Naive thymus-derived CD4-positive, alpha-beta T cell (primary cell): ENCODE measurements at regions not wholly inside any gene's neighbourhood (a gene's known extent, or its start where the extent isn't known, plus 50 kb on each side); places are given as distances from the start of the nearest gene placed in this dataset.
"Not testable (repeated sequence)": the region's sequence is repeated elsewhere in the genome, so short reads cannot be mapped to it uniquely, and the experiment has no call there.

ENCODE experiments used
- ATAC-seq: fragments of 150-1000 bp; cut with Tn5 transposase; 2 replicates; pipeline ENCODE4 v1.10.0; 2021; ENCODE audit warnings: mild to moderate bottlenecking, moderate library complexity
- CTCF ChIA-PET: fragments of 350-600 bp; sonication (Branson Sonifier 250); formaldehyde crosslinking; loops from one replicate; lab custom pipeline; 2021; ENCODE audit warnings: antibody characterized with exemption; lab: Charles Lee
- POLR2A ChIA-PET: fragments of 350-600 bp; sonication (Branson Sonifier 250); formaldehyde crosslinking; loops from one replicate; lab custom pipeline; 2021; ENCODE audit warnings: antibody characterized with exemption, inconsistent platforms; lab: Charles Lee
- DNase-seq, 9 donors: peaks; one replicate each; pipeline versions ENCODE4 v3.0.0 to v3.0.0-alpha.2; 2020 to 2022; ENCODE audit warnings: mixed read lengths in 1 of 9
- H3K27ac ChIP-seq: one replicate; pipeline ENCODE4 v1.7.0; 2013; ENCODE audit warnings: mild to moderate bottlenecking, low read depth, low read length, moderate library complexity
- H3K27me3 ChIP-seq, 2 donors: one replicate each; pipeline ENCODE4 v1.7.0; 2013; ENCODE audit warnings: low read length in 2 of 2, mild to moderate bottlenecking in 2 of 2, moderate library complexity in 2 of 2; ENCODE audit not compliant: control insufficient read depth in 2 of 2, insufficient read depth in 2 of 2
- H3K36me3 ChIP-seq, 3 experiments: 1 replicate in 2 of 3; 2 replicates in 1 of 3; pipeline ENCODE4 v1.7.0; 2013; ENCODE audit warnings: low read length in 3 of 3, mild to moderate bottlenecking in 3 of 3, moderate library complexity in 1 of 3; ENCODE audit not compliant: insufficient read depth in 3 of 3, control insufficient read depth in 2 of 3
- H3K4me1 ChIP-seq, 2 donors: one replicate each; pipeline ENCODE4 v1.7.0; 2013; ENCODE audit warnings: low read length in 2 of 2, mild to moderate bottlenecking in 2 of 2, moderate library complexity in 1 of 2; ENCODE audit not compliant: control insufficient read depth in 2 of 2, insufficient read depth in 2 of 2
- H3K4me3 ChIP-seq: 2 replicates; pipeline ENCODE4 v1.7.0; 2013; ENCODE audit warnings: mild to moderate bottlenecking, low read length
- H3K9me3 ChIP-seq, 3 experiments: 1 replicate in 2 of 3; 2 replicates in 1 of 3; pipeline ENCODE4 v1.7.0; 2013; ENCODE audit warnings: low read length in 3 of 3; ENCODE audit not compliant: control insufficient read depth in 2 of 3
- H3K27ac Mint-ChIP-seq, 9 donors: one replicate each; pipeline ENCODE4 v1.8.0; 2020 to 2022; ENCODE audit warnings: mixed read lengths in 9 of 9, mild to moderate bottlenecking in 8 of 9, moderate library complexity in 5 of 9, inconsistent platforms in 2 of 9
- H3K27me3 Mint-ChIP-seq, 5 donors: one replicate each; pipeline ENCODE4 v1.8.0; 2021 to 2022; ENCODE audit warnings: mixed read lengths in 5 of 5, mild to moderate bottlenecking in 1 of 5
- H3K36me3 Mint-ChIP-seq, 5 donors: one replicate each; pipeline ENCODE4 v1.8.0; 2020 to 2022; ENCODE audit warnings: mixed read lengths in 5 of 5, mild to moderate bottlenecking in 3 of 5, inconsistent platforms in 1 of 5
- H3K4me1 Mint-ChIP-seq, 7 donors: one replicate each; pipeline ENCODE4 v1.8.0; 2020 to 2022; ENCODE audit warnings: mixed read lengths in 7 of 7, mild to moderate bottlenecking in 3 of 7, inconsistent platforms in 1 of 7
- H3K4me3 Mint-ChIP-seq, 10 donors: one replicate each; pipeline ENCODE4 v1.8.0; 2020 to 2022; ENCODE audit warnings: mild to moderate bottlenecking in 10 of 10, mixed read lengths in 10 of 10, moderate library complexity in 6 of 10, inconsistent platforms in 2 of 10
- H3K9me3 Mint-ChIP-seq, 11 donors: one replicate each; pipeline ENCODE4 v1.8.0; 2020 to 2022; ENCODE audit warnings: mixed read lengths in 11 of 11, mild to moderate bottlenecking in 4 of 11, inconsistent platforms in 1 of 11, moderate library complexity in 1 of 11
- intact Hi-C, 2 donors: fragments of 100-400 bp; cut with micrococcal nuclease; formaldehyde crosslinking; loops; one replicate each; pipeline ENCODE4 v1.15.1; 2023

DNA sequence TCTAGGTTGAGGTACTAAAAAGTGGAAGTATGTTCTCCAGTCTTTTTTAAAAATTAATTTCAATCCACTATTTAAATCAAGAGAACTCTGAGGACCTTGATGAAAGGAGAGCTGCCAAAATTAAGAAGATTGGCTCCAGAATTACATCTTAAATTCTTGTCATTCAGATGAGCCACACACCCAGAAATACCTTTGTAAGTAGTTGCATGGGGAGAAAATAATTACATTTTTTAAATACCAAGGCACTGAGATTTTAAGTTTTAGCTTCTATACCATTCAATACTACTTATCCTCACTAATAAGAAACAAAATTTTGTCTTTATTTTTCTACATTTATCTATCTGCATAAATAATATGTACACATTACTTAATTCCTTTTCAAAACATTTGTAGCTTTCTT, 1132.8 kb downstream of the OTOL1 start:
- Mint-ChIP-seq H3K36me3 (no peaks in the 10 kb centered on the region), H3K4me1 (no peaks in the 10 kb centered on the region), H3K27me3 (no peaks in the 10 kb centered on the region), H3K9me3 (peaks cover 0 to 2% (median 0%) of the 10 kb centered on the region in 11 donors), H3K27ac (no peak overlapping the region), H3K4me3 (no peak overlapping the region)
- no peaks in the 10 kb centered on the region for H3K36me3 ChIP-seq
- no peak overlapping the region for H3K4me3 ChIP-seq
- H3K4me1 ChIP-seq: no peaks in the 10 kb centered on the region
- CTCF ChIA-PET: no interaction called here
- POLR2A ChIA-PET: no interaction called here
- H3K9me3 ChIP-seq: no peaks in the 10 kb centered on the region
- no peak overlapping the region for H3K27ac ChIP-seq
- H3K27me3 ChIP-seq: no peaks in the 10 kb centered on the region
- intact Hi-C loops: no loop called here
- DNase-seq (no peak), ATAC-seq (no peak)

DNA sequence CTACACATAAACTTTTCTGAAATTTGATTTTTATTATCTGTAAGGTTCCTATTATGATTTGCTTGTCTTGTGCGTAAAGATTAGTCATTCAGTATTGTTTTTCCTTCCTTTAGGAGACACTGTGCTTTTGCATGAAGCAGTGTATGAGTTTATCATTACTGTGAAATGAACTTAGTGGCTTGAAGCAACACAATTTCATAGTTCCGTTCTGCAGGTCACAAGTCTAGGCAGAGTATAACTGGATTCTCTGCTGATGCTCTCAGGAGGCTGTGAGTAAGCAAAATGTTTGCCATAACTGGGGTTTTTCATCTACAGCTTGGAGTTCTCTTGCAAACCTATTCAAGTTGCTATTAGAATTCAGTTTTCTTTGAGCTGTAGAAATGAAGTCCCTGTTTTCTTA, 1136.1 kb downstream of the OTOL1 start:
- DNase-seq: no peak
- H3K4me1 Mint-ChIP-seq: no peaks in the 10 kb centered on the region
- no peak overlapping the region for H3K4me3 ChIP-seq
- CTCF ChIA-PET: no interaction called here
- no peaks in the 10 kb centered on the region for H3K36me3 Mint-ChIP-seq
- H3K36me3 ChIP-seq: no peaks in the 10 kb centered on the region
- ATAC-seq: no peak
- H3K27ac ChIP-seq: no peak overlapping the region
- POLR2A ChIA-PET: no interaction called here
- no peaks in the 10 kb centered on the region for H3K4me1 ChIP-seq
- H3K9me3 Mint-ChIP-seq: peaks cover 0 to 2% (median 0%) of the 10 kb centered on the region in 11 donors
- no peaks in the 10 kb centered on the region for H3K9me3 ChIP-seq
- no peak overlapping the region for H3K27ac Mint-ChIP-seq
- H3K27me3 ChIP-seq: no peaks in the 10 kb centered on the region
- H3K27me3 Mint-ChIP-seq: no peaks in the 10 kb centered on the region
- intact Hi-C loops: no loop called here
- no peak overlapping the region for H3K4me3 Mint-ChIP-seq

DNA sequence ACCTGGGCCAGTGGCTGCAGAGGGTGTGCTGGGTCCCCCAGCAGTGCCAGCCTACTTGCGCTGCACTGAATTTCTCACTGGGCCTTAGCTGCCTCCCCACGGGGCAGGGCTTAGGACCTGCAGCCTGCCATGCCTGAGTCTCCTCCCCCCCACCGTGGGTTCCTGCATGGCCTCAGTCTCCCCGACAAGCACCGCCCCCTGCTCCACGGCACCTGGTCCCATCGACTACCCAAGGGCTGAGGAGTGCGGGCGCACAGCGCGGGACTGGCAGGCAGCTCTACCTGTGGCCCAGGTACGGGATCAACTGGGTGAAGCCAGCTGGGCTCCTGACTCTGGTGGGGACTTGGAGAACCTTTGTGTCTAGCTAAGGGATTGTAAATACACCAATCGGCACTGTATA, 1143.6 kb downstream of the OTOL1 start:
- H3K9me3 ChIP-seq, H3K4me3 Mint-ChIP-seq, CTCF ChIA-PET, H3K27ac ChIP-seq, POLR2A ChIA-PET, H3K4me3 ChIP-seq, H3K36me3 ChIP-seq, H3K4me1 ChIP-seq, ATAC-seq, H3K27me3 ChIP-seq, H3K27me3 Mint-ChIP-seq, intact Hi-C loops, H3K9me3 Mint-ChIP-seq, DNase-seq, H3K36me3 Mint-ChIP-seq, H3K4me1 Mint-ChIP-seq, H3K27ac Mint-ChIP-seq: not testable (repeated sequence)

DNA sequence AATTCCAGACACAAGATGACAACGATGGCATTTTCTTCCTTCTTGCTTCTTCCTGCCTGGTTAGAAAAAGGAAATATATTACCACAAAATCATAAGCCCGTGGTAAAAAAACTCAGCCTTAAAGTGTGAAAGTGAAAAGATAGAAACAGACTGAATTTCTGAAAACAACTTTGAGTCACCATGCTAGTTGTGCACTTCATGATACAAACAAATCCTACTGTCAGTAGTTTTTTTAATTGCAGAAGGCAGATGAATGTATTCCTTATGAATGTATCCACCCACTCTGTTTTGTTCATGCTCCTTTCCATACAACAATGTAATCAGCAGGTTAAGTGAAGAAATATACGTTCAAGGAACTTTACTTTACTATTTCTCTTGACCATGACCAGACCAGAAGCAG, 1144.7 kb downstream of the OTOL1 start:
- no peaks in the 10 kb centered on the region for H3K9me3 ChIP-seq
- Mint-ChIP-seq H3K27ac (no peak overlapping the region), H3K36me3 (no peaks in the 10 kb centered on the region), H3K4me3 (no peak overlapping the region), H3K9me3 (peaks cover 0 to 5% (median under 1%) of the 10 kb centered on the region in 11 donors), H3K27me3 (no peaks in the 10 kb centered on the region), H3K4me1 (no peaks in the 10 kb centered on the region)
- intact Hi-C loops: no loop called here
- POLR2A ChIA-PET: no interaction called here
- H3K4me3 ChIP-seq: no peak overlapping the region
- H3K27ac ChIP-seq: no peak overlapping the region
- H3K27me3 ChIP-seq: no peaks in the 10 kb centered on the region
- CTCF ChIA-PET: no interaction called here
- no peaks in the 10 kb centered on the region for H3K36me3 ChIP-seq
- no peak for DNase-seq
- H3K4me1 ChIP-seq: no peaks in the 10 kb centered on the region
- no peak for ATAC-seq

DNA sequence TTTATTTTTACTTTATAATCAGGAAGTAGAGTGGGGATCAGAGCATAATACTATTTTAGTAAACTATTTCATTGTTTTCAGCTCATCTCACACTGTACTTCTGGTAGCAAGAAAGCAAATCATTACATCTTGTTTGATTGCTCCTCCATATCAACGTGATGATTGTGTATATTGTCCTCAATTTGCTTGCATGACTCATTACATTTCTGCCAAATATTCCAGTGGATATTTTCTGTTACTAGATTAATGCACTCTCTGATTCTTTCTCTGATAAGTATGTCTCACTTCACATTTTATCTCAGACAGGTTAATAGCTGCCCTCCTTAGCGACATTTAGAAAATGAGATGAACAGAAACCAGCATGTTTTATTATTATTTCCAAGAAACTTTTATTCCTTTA, 1145.3 kb downstream of the OTOL1 start:
- Histone ChIP-seq H3K27ac (no peak overlapping the region), H3K4me3 (no peak overlapping the region), H3K27me3 (no peaks in the 10 kb centered on the region), H3K4me1 (no peaks in the 10 kb centered on the region), H3K9me3 (no peaks in the 10 kb centered on the region), H3K36me3 (no peaks in the 10 kb centered on the region)
- no peak overlapping the region for H3K4me3 Mint-ChIP-seq
- DNase-seq: no peak
- ATAC-seq: no peak
- intact Hi-C loops: no loop called here
- H3K27ac Mint-ChIP-seq: no peak overlapping the region
- H3K36me3 Mint-ChIP-seq: no peaks in the 10 kb centered on the region
- ChIA-PET CTCF (no interaction called here), POLR2A (no interaction called here)
- no peaks in the 10 kb centered on the region for H3K4me1 Mint-ChIP-seq
- H3K9me3 Mint-ChIP-seq: peaks cover 0 to 11% (median 5%) of the 10 kb centered on the region in 11 donors
- H3K27me3 Mint-ChIP-seq: no peaks in the 10 kb centered on the region

DNA sequence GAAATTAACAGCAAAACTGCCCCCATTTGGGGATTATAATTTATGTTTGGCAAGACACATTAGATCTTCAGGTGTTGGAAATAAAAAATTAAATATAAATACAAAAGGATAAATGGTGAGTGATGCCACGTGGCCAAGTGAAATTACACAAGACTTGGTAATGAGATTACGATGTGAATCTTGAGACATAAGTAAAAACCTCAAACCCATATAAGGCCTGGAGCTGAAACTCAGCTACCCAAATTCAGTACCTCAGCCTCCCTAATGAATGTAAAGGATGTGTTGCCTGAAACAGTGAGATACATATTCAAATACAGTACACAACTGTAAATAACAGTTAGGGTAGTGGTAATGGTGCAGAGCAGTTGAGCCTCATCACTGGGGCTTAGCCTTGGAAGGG, 1146.6 kb downstream of the OTOL1 start:
- Mint-ChIP-seq H3K27ac (no peak overlapping the region), H3K27me3 (no peaks in the 10 kb centered on the region), H3K9me3 (peaks cover under 1 to 17% (median 6%) of the 10 kb centered on the region in 11 donors), H3K4me1 (no peaks in the 10 kb centered on the region), H3K4me3 (no peak overlapping the region), H3K36me3 (no peaks in the 10 kb centered on the region)
- intact Hi-C loops: no loop called here
- Histone ChIP-seq H3K4me1 (no peaks in the 10 kb centered on the region), H3K4me3 (no peak overlapping the region), H3K27me3 (no peaks in the 10 kb centered on the region), H3K9me3 (no peaks in the 10 kb centered on the region), H3K27ac (no peak overlapping the region), H3K36me3 (no peaks in the 10 kb centered on the region)
- ChIA-PET CTCF (no interaction called here), POLR2A (no interaction called here)
- no peak for DNase-seq
- no peak for ATAC-seq

DNA sequence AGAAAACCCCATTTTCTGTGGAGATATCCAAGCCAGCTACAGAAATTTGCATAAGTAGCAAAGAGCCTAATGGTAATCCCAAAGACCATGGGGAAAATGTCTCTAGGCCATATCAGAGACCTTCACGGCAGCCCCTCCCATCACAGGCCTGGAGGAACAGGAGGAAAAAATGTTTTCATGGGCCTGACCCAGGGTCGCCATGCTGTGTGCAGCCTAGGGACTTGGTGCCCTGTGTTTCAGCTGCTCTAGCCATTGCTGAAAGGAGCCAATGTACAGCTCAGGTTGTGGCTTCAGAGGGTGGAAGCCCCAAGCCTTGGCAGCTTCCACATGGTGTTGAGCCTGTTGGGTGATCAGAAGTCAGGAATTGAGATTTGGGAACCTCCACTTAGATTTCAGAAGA, 1150.7 kb downstream of the OTOL1 start:
- H3K36me3 ChIP-seq: no peaks in the 10 kb centered on the region
- H3K27ac ChIP-seq: no peak overlapping the region
- no peaks in the 10 kb centered on the region for H3K27me3 Mint-ChIP-seq
- no peak overlapping the region for H3K4me3 Mint-ChIP-seq
- ATAC-seq (no peak), DNase-seq (no peak)
- H3K9me3 Mint-ChIP-seq: peaks cover 5 to 26% (median 9%) of the 10 kb centered on the region in 11 donors
- no peak overlapping the region for H3K27ac Mint-ChIP-seq
- no peak overlapping the region for H3K4me3 ChIP-seq
- H3K9me3 ChIP-seq: no peaks in the 10 kb centered on the region
- intact Hi-C loops: no loop called here
- H3K36me3 Mint-ChIP-seq: no peaks in the 10 kb centered on the region
- H3K4me1 ChIP-seq: no peaks in the 10 kb centered on the region
- no peaks in the 10 kb centered on the region for H3K27me3 ChIP-seq
- ChIA-PET POLR2A (no interaction called here), CTCF (no interaction called here)
- no peaks in the 10 kb centered on the region for H3K4me1 Mint-ChIP-seq
